GM23248 (cell line): ENCODE measurements at regions not wholly inside any gene's neighbourhood (a gene's known extent, or its start where the extent isn't known, plus 50 kb on each side); places are given as distances from the start of the nearest gene placed in this dataset.

ENCODE experiments used
- DNase-seq: peaks from one replicate; pipeline ENCODE4 v3.0.0-alpha.2; 2015
- H2AFZ ChIP-seq: fragments of 200-600 bp; sonication (generic); 2 replicates; pipeline ENCODE4 v1.6.1; 2016; ENCODE audit warnings: antibody characterized with exemption
- H3F3A ChIP-seq: fragments of 200-600 bp; sonication (generic); 2 replicates; pipeline ENCODE4 v1.6.1; 2016; ENCODE audit warnings: mild to moderate bottlenecking, antibody characterized with exemption, mixed run types; ENCODE audit not compliant: insufficient read depth
- H3K27ac ChIP-seq: fragments of 200-600 bp; sonication (generic); 2 replicates; pipeline ENCODE4 v1.5.1; 2016; ENCODE audit warnings: mild to moderate bottlenecking
- H3K27me3 ChIP-seq: fragments of 200-600 bp; sonication (generic); replicated peaks from 2 replicates; pipeline ENCODE4 v1.6.1; 2016; ENCODE audit warnings: mild to moderate bottlenecking; ENCODE audit not compliant: insufficient read depth
- H3K36me3 ChIP-seq: fragments of 200-600 bp; sonication (generic); 2 replicates; pipeline ENCODE4 v1.6.1; 2016; ENCODE audit warnings: low read depth, mild to moderate bottlenecking
- H3K4me1 ChIP-seq: fragments of 200-600 bp; sonication (generic); 2 replicates; pipeline ENCODE4 v1.6.1; 2016; ENCODE audit warnings: mild to moderate bottlenecking; ENCODE audit not compliant: insufficient read depth
- H3K4me2 ChIP-seq: fragments of 200-600 bp; sonication (generic); one replicate; pipeline ENCODE4 v1.6.1; 2016; ENCODE audit warnings: mild to moderate bottlenecking; ENCODE audit not compliant: unreplicated experiment
- H3K4me3 ChIP-seq: fragments of 200-600 bp; sonication (generic); 2 replicates; pipeline ENCODE4 v1.5.1; 2016; ENCODE audit warnings: mild to moderate bottlenecking
- H3K79me2 ChIP-seq: fragments of 200-600 bp; sonication (generic); 2 replicates; pipeline ENCODE4 v1.6.1; 2016; ENCODE audit warnings: mild to moderate bottlenecking; ENCODE audit not compliant: insufficient read depth
- H3K9ac ChIP-seq: fragments of 200-600 bp; sonication (generic); 2 replicates; pipeline ENCODE4 v1.6.1; 2016; ENCODE audit warnings: mild to moderate bottlenecking
- H3K9me2 ChIP-seq: fragments of 200-600 bp; sonication (generic); 2 replicates; pipeline ENCODE4 v1.6.1; 2016; ENCODE audit warnings: mixed run types, mild to moderate bottlenecking, moderate library complexity; ENCODE audit not compliant: insufficient read depth
- H3K9me3 ChIP-seq: fragments of 200-600 bp; sonication (generic); one replicate; pipeline ENCODE4 v1.6.1; 2017; ENCODE audit warnings: low read depth
- H4K20me1 ChIP-seq: fragments of 200-600 bp; sonication (generic); 2 replicates; pipeline ENCODE4 v1.6.0; 2016; ENCODE audit not compliant: insufficient read depth
- EZH2 ChIP-seq: fragments of 200-600 bp; sonication (generic); IDR thresholded peaks from 2 replicates; pipeline ENCODE4 v1.6.1; 2018; ENCODE audit warnings: antibody characterized with exemption, mild to moderate bottlenecking; ENCODE audit not compliant: insufficient read depth, poor library complexity, severe bottlenecking
- EZH2phosphoT487 ChIP-seq: fragments of 200-600 bp; sonication (generic); IDR thresholded peaks from 2 replicates; pipeline ENCODE4 v1.6.1; 2018; ENCODE audit warnings: antibody characterized with exemption, moderate library complexity, mild to moderate bottlenecking, low read depth; ENCODE audit not compliant: insufficient read depth
- WGBS, 2 experiments: methylation state at CpG; one replicate each; pipeline ENCODE4 v1.1.6; 2015 to 2017; ENCODE audit warnings: low lambda C conversion rate in 2 of 2, low coverage in 1 of 2; ENCODE audit errors: missing lambda C conversion rate in 2 of 2; 5-methylcytosine and 5-hydroxymethylcytosine counted together
- in situ Hi-C: fragments of 300-500 bp; cut with MboI; formaldehyde crosslinking; loops from 2 replicates; pipeline ENCODE4 v1.15.0; 2020

DNA sequence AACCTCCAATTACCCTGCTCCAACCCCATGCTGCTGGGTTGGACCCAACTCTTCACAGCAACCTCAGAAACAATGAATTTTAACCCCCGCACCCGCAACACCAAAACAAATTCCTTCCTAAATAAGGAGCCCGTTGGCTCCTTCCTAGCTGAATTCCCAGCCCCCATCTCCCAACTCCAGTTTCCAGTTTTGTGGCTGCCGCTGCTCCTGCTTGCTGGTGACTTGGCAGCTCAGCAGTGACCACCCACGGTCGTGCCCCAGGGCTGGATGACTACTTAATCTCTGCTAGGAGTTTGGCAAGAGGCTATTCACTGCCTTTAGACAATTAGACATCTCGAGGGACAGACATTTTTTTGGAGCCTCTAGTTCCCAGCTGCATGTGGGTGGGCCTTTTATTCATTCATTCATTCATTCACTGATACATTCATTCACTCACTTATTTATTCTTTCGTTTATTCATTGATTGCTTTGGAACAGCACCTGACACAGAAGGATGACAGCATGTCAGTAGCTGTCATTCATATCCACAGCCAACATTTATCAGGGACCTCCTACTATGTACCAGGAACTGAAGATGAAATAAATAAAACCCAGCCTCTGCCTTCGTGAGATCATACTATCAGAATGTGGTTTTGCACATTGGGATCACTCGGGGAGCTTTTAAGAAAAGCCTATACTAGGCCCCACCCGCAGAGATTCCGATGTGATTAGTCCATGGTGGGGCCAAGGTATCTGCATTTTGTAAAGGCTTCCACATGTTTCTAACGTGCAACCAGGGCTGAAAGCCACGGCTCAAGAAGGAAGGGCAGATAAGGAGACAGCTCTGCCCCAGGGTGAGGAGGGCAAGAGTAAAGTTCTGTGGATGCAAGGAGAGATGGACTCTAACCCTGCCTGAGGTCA lies 256.5 kb downstream of the SHQ1 start:
- no peaks in the 10 kb centered on the region for H3K36me3 ChIP-seq
- 0 out of 2 replicates have a peak, but pooled peaks have one; percentile 24 for TF ChIP-seq EZH2phosphoT487
- no peak for TF ChIP-seq EZH2
- no peaks in the 10 kb centered on the region for H3K79me2 ChIP-seq
- WGBS, 2 experiments: 8 to 16% methylated on average over 14 of the region's 14 CpGs
- H3K4me1 ChIP-seq: peaks cover 20% of the 10 kb centered on the region
- H3K9ac ChIP-seq: peak overlapping the region; percentile 32; the same call in 1 of the 2 replicates
- H3F3A ChIP-seq: peaks cover 15% of the 10 kb centered on the region
- no peaks in the 10 kb centered on the region for H3K9me2 ChIP-seq
- in situ Hi-C loops: no loop called here
- H3K27me3 ChIP-seq: no peaks in the 10 kb centered on the region
- peak overlapping the region; percentile 63 for H3K4me2 ChIP-seq
- H3K27ac ChIP-seq: peak overlapping the region; percentile 85
- H4K20me1 ChIP-seq: no peaks in the 10 kb centered on the region
- H3K9me3 ChIP-seq: no peaks in the 10 kb centered on the region
- H2AFZ ChIP-seq: peak overlapping the region; percentile 8
- H3K4me3 ChIP-seq: peak overlapping the region; percentile 21; the same call in 1 of the 2 replicates
- peak; percentile 95 for DNase-seq

- no peaks in the 10 kb centered on the region for H3K27me3 ChIP-seq
- peak overlapping the region; percentile 32; the same call in 1 of the 2 replicates for H3K9ac ChIP-seq
- no peaks in the 10 kb centered on the region for H4K20me1 ChIP-seq
- H3K4me2 ChIP-seq: peak overlapping the region; percentile 36
- peaks cover 20% of the 10 kb centered on the region for H3K4me1 ChIP-seq
- TF ChIP-seq EZH2 (no peak), EZH2phosphoT487 (no peak)
- H3K9me2 ChIP-seq: no peaks in the 10 kb centered on the region
- 0 out of 2 replicates have a peak overlapping the region, but pooled peaks have one; percentile 9 for H3K4me3 ChIP-seq
- peaks cover 15% of the 10 kb centered on the region for H3F3A ChIP-seq
- H3K9me3 ChIP-seq: no peaks in the 10 kb centered on the region
- peak overlapping the region; percentile 85 for H3K27ac ChIP-seq
- in situ Hi-C loops: no loop called here
- 92 to 93% methylated on average over 11 to 12 of the region's 12 CpGs for WGBS, 2 experiments
- no peaks in the 10 kb centered on the region for H3K36me3 ChIP-seq
- DNase-seq: no peak
- H2AFZ ChIP-seq: peak overlapping the region; percentile 8
- H3K79me2 ChIP-seq: no peaks in the 10 kb centered on the region
Measured at GRCh38 chr3:72590732-72591221, 257.5 kb downstream of the SHQ1 start.

GRCh38 chr3:72587282-72587681 lies 261.0 kb downstream of the SHQ1 start:
- 92 to 93% methylated on average over 3 of the region's 3 CpGs for WGBS, 2 experiments
- in situ Hi-C loops: no loop called here
- Histone ChIP-seq H3K27me3 (no peaks in the 10 kb centered on the region), H3K79me2 (no peaks in the 10 kb centered on the region), H3K4me3 (no peak overlapping the region), H3K9me2 (no peaks in the 10 kb centered on the region), H4K20me1 (no peaks in the 10 kb centered on the region), H3K4me2 (no peak overlapping the region), H3K9ac (no peak overlapping the region), H2AFZ (no peak overlapping the region), H3K27ac (no peak overlapping the region), H3K36me3 (no peaks in the 10 kb centered on the region), H3K4me1 (peaks cover 17% of the 10 kb centered on the region), H3K9me3 (no peaks in the 10 kb centered on the region), H3F3A (peaks cover 14% of the 10 kb centered on the region)
- TF ChIP-seq EZH2phosphoT487 (no peak), EZH2 (no peak)
- DNase-seq: no peak

GRCh38 chr3:72586694-72587093 lies 261.6 kb downstream of the SHQ1 start:
- Histone ChIP-seq H3K9me3 (no peaks in the 10 kb centered on the region), H3F3A (peaks cover 8% of the 10 kb centered on the region), H3K4me3 (no peak overlapping the region), H2AFZ (no peak overlapping the region), H3K4me1 (peaks cover 11% of the 10 kb centered on the region), H3K4me2 (no peak overlapping the region), H3K27ac (no peak overlapping the region), H3K9ac (no peak overlapping the region), H3K36me3 (no peaks in the 10 kb centered on the region), H4K20me1 (no peaks in the 10 kb centered on the region), H3K9me2 (no peaks in the 10 kb centered on the region), H3K79me2 (no peaks in the 10 kb centered on the region), H3K27me3 (no peaks in the 10 kb centered on the region)
- no peak for TF ChIP-seq EZH2
- TF ChIP-seq EZH2phosphoT487: no peak
- DNase-seq: no peak
- 75 to 78% methylated on average over 7 of the region's 7 CpGs for WGBS, 2 experiments
- in situ Hi-C loops: no loop called here
